ENCODE measurements at regions not wholly inside any gene's neighbourhood (a gene's known extent, or its start where the extent isn't known, plus 50 kb on each side); places are given as distances from the start of the nearest gene placed in this dataset.

GRCh38 chr4:23717528-23718248, 172.2 kb downstream of the PPARGC1A start:
- ChIA-PET CTCF (no interaction called here), POLR2A (no interaction called here)
- H3K9me3 Mint-ChIP-seq: no peaks in the 10 kb centered on the region
- no peaks in the 10 kb centered on the region for H3K4me1 Mint-ChIP-seq
- intact Hi-C loops (cut with micrococcal nuclease): no loop called here
- H3K27me3 Mint-ChIP-seq: no peaks in the 10 kb centered on the region
- ATAC-seq (ENCODE audit: low read depth) (no peak), DNase-seq (no peak)
- no peak overlapping the region for H3K4me3 Mint-ChIP-seq
- no peaks in the 10 kb centered on the region for H3K36me3 Mint-ChIP-seq (ENCODE audit: low read depth)
- no peak for TF ChIP-seq CTCF (IDR thresholded peaks at IDR 0.05)
- H3K27ac Mint-ChIP-seq: no peak overlapping the region

DNA sequence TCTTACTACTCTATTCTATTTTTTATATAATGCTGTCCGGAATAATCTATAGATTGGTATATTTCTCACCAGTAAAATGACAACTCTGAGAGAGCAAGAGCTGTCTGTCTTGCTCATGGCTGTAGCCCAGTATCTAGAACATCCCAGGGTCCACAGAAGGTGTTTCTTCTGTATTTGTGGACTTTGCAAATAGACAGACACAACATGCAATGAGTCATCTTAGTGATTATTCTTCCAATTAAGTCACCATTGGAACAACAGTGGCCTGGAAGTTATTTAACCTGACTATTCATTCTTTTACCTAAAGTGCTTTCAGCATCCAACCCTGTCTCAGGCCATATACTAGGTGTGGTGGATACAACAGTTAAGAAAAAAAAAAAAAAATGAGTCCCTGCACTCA, 179.5 kb downstream of the PPARGC1A start:
- no peak for ATAC-seq (ENCODE audit: low read depth)
- CTCF ChIA-PET: no interaction called here
- H3K27me3 Mint-ChIP-seq: no peaks in the 10 kb centered on the region
- no peaks in the 10 kb centered on the region for H3K36me3 Mint-ChIP-seq (ENCODE audit: low read depth)
- H3K4me1 Mint-ChIP-seq: no peaks in the 10 kb centered on the region
- H3K9me3 Mint-ChIP-seq: no peaks in the 10 kb centered on the region
- no peak for DNase-seq
- intact Hi-C loops (cut with micrococcal nuclease): no loop called here
- no peak overlapping the region for H3K4me3 Mint-ChIP-seq
- no peak overlapping the region for H3K27ac Mint-ChIP-seq
- POLR2A ChIA-PET: no interaction called here
- no peak for TF ChIP-seq CTCF (IDR thresholded peaks at IDR 0.05)

DNA sequence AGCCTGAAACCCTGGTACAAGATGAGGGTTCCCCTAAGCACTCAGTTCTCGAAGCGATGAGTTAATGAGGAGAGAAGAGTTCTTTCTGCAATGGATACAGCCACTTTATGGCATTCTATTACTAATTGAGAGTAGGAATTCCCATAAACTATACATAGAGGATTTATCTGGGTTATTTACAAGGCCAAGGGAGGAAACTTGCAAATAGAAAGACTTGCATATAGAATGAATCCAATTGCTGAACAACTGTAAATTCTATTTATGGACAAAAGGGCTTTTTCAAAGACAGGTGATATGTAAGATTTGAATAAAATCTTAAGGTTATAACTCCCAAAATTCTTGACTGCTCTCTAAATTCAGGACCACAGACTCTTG, 182.2 kb downstream of the PPARGC1A start:
- no peak overlapping the region for H3K27ac Mint-ChIP-seq
- ChIA-PET POLR2A (no interaction called here), CTCF (no interaction called here)
- H3K27me3 Mint-ChIP-seq: no peaks in the 10 kb centered on the region
- H3K9me3 Mint-ChIP-seq: peaks cover 3% of the 10 kb centered on the region
- no peak overlapping the region for H3K4me3 Mint-ChIP-seq
- DNase-seq (no peak), ATAC-seq (ENCODE audit: low read depth) (no peak)
- no peak for TF ChIP-seq CTCF (IDR thresholded peaks at IDR 0.05)
- no peaks in the 10 kb centered on the region for H3K36me3 Mint-ChIP-seq (ENCODE audit: low read depth)
- no peaks in the 10 kb centered on the region for H3K4me1 Mint-ChIP-seq
- intact Hi-C loops (cut with micrococcal nuclease): no loop called here

GRCh38 chr4:23706972-23707651, 182.7 kb downstream of the PPARGC1A start:
- Mint-ChIP-seq H3K4me3 (no peak overlapping the region), H3K27ac (no peak overlapping the region), H3K9me3 (peaks cover 4% of the 10 kb centered on the region), H3K27me3 (no peaks in the 10 kb centered on the region), H3K36me3 (ENCODE audit: low read depth) (no peaks in the 10 kb centered on the region), H3K4me1 (no peaks in the 10 kb centered on the region)
- POLR2A ChIA-PET: no interaction called here
- intact Hi-C loops (cut with micrococcal nuclease): no loop called here
- DNase-seq (no peak), ATAC-seq (ENCODE audit: low read depth) (no peak)
- CTCF ChIA-PET: no interaction called here
- no peak for TF ChIP-seq CTCF (IDR thresholded peaks at IDR 0.05)

DNA sequence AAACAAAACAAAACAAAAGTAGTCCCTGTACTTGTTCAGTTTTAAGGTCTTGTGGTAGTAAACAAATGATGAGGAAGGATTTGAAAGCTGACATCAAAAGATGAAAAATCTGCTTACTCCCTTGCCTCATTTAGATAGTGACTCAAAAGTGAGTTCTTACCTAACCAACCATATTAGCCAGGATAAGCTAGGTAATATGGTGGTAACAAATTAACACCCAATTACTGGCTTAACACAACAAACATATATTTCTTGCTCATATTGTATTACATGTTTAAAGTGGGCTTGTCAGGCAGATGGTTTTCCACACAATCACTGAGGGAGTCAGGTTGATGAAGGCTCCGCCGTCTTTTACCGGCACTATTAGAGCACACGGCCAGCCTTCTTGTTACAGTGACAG, 189.7 kb downstream of the PPARGC1A start:
- intact Hi-C loops (cut with micrococcal nuclease): no loop called here
- H3K36me3 Mint-ChIP-seq (ENCODE audit: low read depth): no peaks in the 10 kb centered on the region
- peaks cover 4% of the 10 kb centered on the region for H3K9me3 Mint-ChIP-seq
- no peak for TF ChIP-seq CTCF (IDR thresholded peaks at IDR 0.05)
- POLR2A ChIA-PET: no interaction called here
- no peaks in the 10 kb centered on the region for H3K27me3 Mint-ChIP-seq
- no peak overlapping the region for H3K27ac Mint-ChIP-seq
- H3K4me1 Mint-ChIP-seq: no peaks in the 10 kb centered on the region
- ATAC-seq (ENCODE audit: low read depth): no peak
- no peak overlapping the region for H3K4me3 Mint-ChIP-seq
- DNase-seq: no peak
- CTCF ChIA-PET: no interaction called here

Data from activated B cell treated with CpG ODN at 0.5 μM for 24 hours (primary cell).